Endothelial cell of umbilical vein (primary cell): ENCODE measurements at regions not wholly inside any gene's neighbourhood (a gene's known extent, or its start where the extent isn't known, plus 50 kb on each side); places are given as distances from the start of the nearest gene placed in this dataset.

Experiments
- BruUV-seq: library from RNA; stranded (reverse); fragments of 400-500 nt; replicated peaks from 2 replicates; lab custom pipeline; 2021; lab: Mats Ljungman, UMichigan
- CTCF ChIA-PET: fragments of 300-600, 350-600 bp; sonication (Branson Sonifier 250); formaldehyde crosslinking; loops from one replicate; lab custom pipeline; 2021; ENCODE audit warnings: antibody characterized with exemption, inconsistent platforms; lab: Charles Lee
- POLR2A ChIA-PET: fragments of 300-600, 350-600 bp; sonication (Branson Sonifier 250); formaldehyde crosslinking; loops from one replicate; lab custom pipeline; 2021; ENCODE audit warnings: antibody characterized with exemption, inconsistent platforms; lab: Charles Lee
- DNase-seq: peaks from one replicate; pipeline ENCODE4 v3.0.0-alpha.2; 2011; ENCODE audit warnings: low read depth, low spot score
- FAIRE-seq: peaks from 2 replicates; lab custom pipeline; 2011; peaks lifted over from hg19 to GRCh38; lab: Jason Lieb, UNC
- H2AFZ ChIP-seq: 2 replicates; pipeline ENCODE4 v1.6.0; 2012; ENCODE audit warnings: low read depth, low read length, control low read depth, inconsistent platforms
- H3K27ac ChIP-seq: 2 replicates; pipeline ENCODE4 v1.5.1; 2011; ENCODE audit warnings: low read depth, mild to moderate bottlenecking, control low read depth, low read length, moderate library complexity; ENCODE audit not compliant: insufficient read depth
- H3K27me3 ChIP-seq, 2 experiments: 2 replicates each; pipeline versions ENCODE4 v1.6.0 to v1.6.1; 2011; ENCODE audit warnings: low read length in 2 of 2, mixed read lengths in 1 of 2; ENCODE audit not compliant: control insufficient read depth in 2 of 2, insufficient read depth in 2 of 2
- H3K36me3 ChIP-seq, 2 experiments: 2 replicates in 1 of 2; 3 replicates in 1 of 2; pipeline ENCODE4 v1.5.1; 2011; ENCODE audit warnings: low read length in 2 of 2, mild to moderate bottlenecking in 1 of 2, moderate library complexity in 1 of 2; ENCODE audit not compliant: control insufficient read depth in 2 of 2, insufficient read depth in 2 of 2; ENCODE audit errors: extremely low read depth in 1 of 2
- H3K4me1 ChIP-seq: 3 replicates; pipeline ENCODE4 v1.5.1; 2011; ENCODE audit warnings: mild to moderate bottlenecking, low read length; ENCODE audit not compliant: control insufficient read depth, insufficient read depth; ENCODE audit errors: extremely low read depth
- H3K4me2 ChIP-seq: 2 replicates; pipeline ENCODE4 v1.6.1; 2011; ENCODE audit warnings: low read length, control low read depth, mixed read lengths; ENCODE audit not compliant: insufficient read depth
- H3K4me3 ChIP-seq, 3 experiments: fragments of 200-600 bp in 1 of 3; sonication (generic), shearing (Covaris generic) in 1 of 3; replicated peaks in 1 of 3; 2 replicates each; pipeline ENCODE4 v1.5.1; 2011 to 2016; ENCODE audit warnings: control low read depth in 3 of 3, low read length in 3 of 3, mild to moderate bottlenecking in 2 of 3, inconsistent platforms in 1 of 3, low read depth in 1 of 3, moderate library complexity in 1 of 3; ENCODE audit not compliant: insufficient read depth in 1 of 3
- H3K79me2 ChIP-seq: 2 replicates; pipeline ENCODE4 v1.6.0; 2012; ENCODE audit warnings: low read length, inconsistent platforms; ENCODE audit not compliant: control insufficient read depth, insufficient read depth
- H3K9ac ChIP-seq: replicated peaks from 2 replicates; pipeline ENCODE3; 2011; ENCODE audit warnings: low read length, control low read depth; ENCODE audit not compliant: insufficient read depth; ENCODE audit errors: extremely low read depth
- H3K9me1 ChIP-seq: replicated peaks from 3 replicates; pipeline ENCODE4 v1.6.0; 2011; ENCODE audit warnings: mild to moderate bottlenecking, low read length; ENCODE audit not compliant: control insufficient read depth, insufficient read depth; ENCODE audit errors: extremely low read depth
- H3K9me3 ChIP-seq: replicated peaks from 2 replicates; pipeline ENCODE4 v1.5.1; 2012; ENCODE audit warnings: low read length, inconsistent platforms; ENCODE audit not compliant: control insufficient read depth, insufficient read depth
- H4K20me1 ChIP-seq: replicated peaks from 2 replicates; pipeline ENCODE3; 2011; ENCODE audit warnings: mild to moderate bottlenecking, low read length; ENCODE audit not compliant: control insufficient read depth, insufficient read depth; ENCODE audit errors: extremely low read depth
- CTCF ChIP-seq, 2 donors: IDR thresholded peaks; 1 replicate in 1 of 2; 2 replicates in 1 of 2; pipeline ENCODE4 v1.5.1; 2011; ENCODE audit warnings: low read length in 2 of 2, mild to moderate bottlenecking in 2 of 2, moderate library complexity in 2 of 2, control low read depth in 1 of 2, inconsistent platforms in 1 of 2, low read depth in 1 of 2; ENCODE audit not compliant: insufficient read depth in 1 of 2; ENCODE audit errors: extremely low read depth in 1 of 2
- EZH2 ChIP-seq: IDR thresholded peaks from 2 replicates; pipeline ENCODE4 v1.6.1; 2012; ENCODE audit warnings: borderline replicate concordance, low read depth, mild to moderate bottlenecking, moderate library complexity, low read length, inconsistent platforms; ENCODE audit not compliant: severe bottlenecking
- FOS ChIP-seq: IDR thresholded peaks from 2 replicates; pipeline ENCODE4 v1.6.1; 2011; ENCODE audit warnings: mild to moderate bottlenecking, low read length, moderate library complexity, borderline replicate concordance; ENCODE audit not compliant: insufficient read depth
- GATA2 ChIP-seq: IDR thresholded peaks from 2 replicates; pipeline ENCODE4 v1.7.0; 2011; ENCODE audit warnings: low read depth, mild to moderate bottlenecking, moderate library complexity, mixed read lengths, low read length; ENCODE audit not compliant: insufficient read length, insufficient read depth
- JUN ChIP-seq: IDR thresholded peaks from 2 replicates; pipeline ENCODE4 v1.6.1; 2011; ENCODE audit warnings: borderline replicate concordance, low read depth; ENCODE audit not compliant: insufficient read length, insufficient read depth
- MYC ChIP-seq: IDR thresholded peaks from one replicate; pipeline ENCODE4 v1.6.1; 2011; ENCODE audit warnings: mild to moderate bottlenecking, low read depth, low read length
- POLR2A ChIP-seq: IDR thresholded peaks from 2 replicates; pipeline ENCODE4 v1.6.1; 2012; ENCODE audit warnings: low read depth, mild to moderate bottlenecking, control low read depth, low read length
- POLR2AphosphoS5 ChIP-seq: IDR thresholded peaks from 2 replicates; pipeline ENCODE4 v1.6.1; 2012; ENCODE audit warnings: low read depth, mild to moderate bottlenecking, control low read depth, low read length, moderate library complexity; ENCODE audit not compliant: insufficient read depth
- dilution Hi-C: fragments of 300-500 bp; cut with MboI; formaldehyde crosslinking; loops from one replicate; pipeline ENCODE4 v1.15.0; 2019; ENCODE audit warnings: low sequenced_read_pairs; ENCODE audit not compliant: extremely low pct_ligation_motif_present
- intact Hi-C: fragments of 100-400 bp; cut with micrococcal nuclease; formaldehyde crosslinking; loops from one replicate; pipeline ENCODE4 v1.10.0; 2022
- TF ChIP-seq, protein P1 (sequence below): IDR thresholded peaks from 2 replicates; pipeline ENCODE4 v1.6.1; 2011; ENCODE audit not compliant: insufficient read depth, insufficient read length

DNA sequence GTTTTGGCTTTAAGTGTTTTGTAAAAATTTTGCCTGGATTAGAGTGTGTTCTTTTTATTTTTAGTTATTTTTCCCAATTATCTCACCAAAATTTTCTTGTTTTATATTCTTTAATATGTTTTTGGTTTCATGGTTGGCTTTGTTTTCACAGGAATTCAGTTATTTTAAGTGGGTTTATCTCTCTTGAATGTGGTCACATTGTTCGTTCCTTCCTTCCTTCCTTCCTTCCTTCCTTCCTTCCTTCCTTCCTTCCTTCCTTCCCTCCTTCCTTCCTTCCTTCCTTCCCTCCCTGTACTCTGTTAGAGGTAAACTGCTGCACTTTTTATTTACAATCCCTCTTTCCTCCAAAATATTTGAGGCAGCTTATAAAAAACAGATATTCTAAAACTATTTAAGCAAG is 672.9 kb upstream of the CITED2 start:
- Histone ChIP-seq H4K20me1 (no peaks in the 10 kb centered on the region), H3K9ac (no peak overlapping the region), H3K4me3 (no peak overlapping the region), H3K36me3 (no peaks in the 10 kb centered on the region), H3K79me2 (no peaks in the 10 kb centered on the region), H3K9me1 (no peaks in the 10 kb centered on the region), H3K27ac (no peak overlapping the region), H3K9me3 (no peaks in the 10 kb centered on the region), H3K27me3 (no peaks in the 10 kb centered on the region), H3K4me1 (peaks cover 7% of the 10 kb centered on the region), H3K4me2 (no peak overlapping the region), H2AFZ (no peak overlapping the region)
- dilution Hi-C loops = no loop called here
- BruUV-seq = no TSS peak
- ChIA-PET POLR2A (no interaction called here), CTCF (interaction anchor here (0.7 to 1.2 kb wide), 2 partner anchors 104 to 394 kb away, joined by 3 read pairs; no protein-coding TSS in a partner anchor)
- FAIRE-seq (no peak), DNase-seq (no peak)
- intact Hi-C loops = no loop called here
- no peak for TF ChIP-seq CTCF (IDR thresholded peaks at IDR 0.05; ENCODE audit: extremely low read depth in 1 of 2, insufficient read depth in 1 of 2, low read depth in 1 of 2, low read length in 2 of 2)
- TF ChIP-seq FOS = no peak
- no peak for TF ChIP-seq POLR2AphosphoS5
- no peak for TF ChIP-seq POLR2A
- no peak for TF ChIP-seq GATA2
- TF ChIP-seq, protein P1, sequence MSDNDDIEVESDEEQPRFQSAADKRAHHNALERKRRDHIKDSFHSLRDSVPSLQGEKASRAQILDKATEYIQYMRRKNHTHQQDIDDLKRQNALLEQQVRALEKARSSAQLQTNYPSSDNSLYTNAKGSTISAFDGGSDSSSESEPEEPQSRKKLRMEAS = no peak
- TF ChIP-seq MYC = no peak
- no peak for TF ChIP-seq JUN
- TF ChIP-seq EZH2 = no peak
